Activated naive CD4-positive, alpha-beta T cell treated with anti-CD3 and anti-CD28 coated beads, Interleukin-2, amount 50 U/mL, for 24 hours (primary cell): ENCODE measurements at regions not wholly inside any gene's neighbourhood (a gene's known extent, or its start where the extent isn't known, plus 50 kb on each side); places are given as distances from the start of the nearest gene placed in this dataset.

Experiments used
- H3K27ac Mint-ChIP-seq: one replicate; pipeline ENCODE4 v1.8.0; 2021; ENCODE audit warnings: mild to moderate bottlenecking, mixed read lengths
- H3K27me3 Mint-ChIP-seq: one replicate; pipeline ENCODE4 v1.8.0; 2021; ENCODE audit warnings: mixed read lengths
- H3K36me3 Mint-ChIP-seq: one replicate; pipeline ENCODE4 v1.8.0; 2021; ENCODE audit warnings: mixed read lengths
- H3K4me1 Mint-ChIP-seq: one replicate; pipeline ENCODE4 v1.8.0; 2021; ENCODE audit warnings: mixed read lengths
- H3K4me3 Mint-ChIP-seq: one replicate; pipeline ENCODE4 v1.8.0; 2021; ENCODE audit warnings: mild to moderate bottlenecking, mixed read lengths
- H3K9me3 Mint-ChIP-seq: one replicate; pipeline ENCODE4 v1.8.0; 2021; ENCODE audit warnings: mixed read lengths

DNA sequence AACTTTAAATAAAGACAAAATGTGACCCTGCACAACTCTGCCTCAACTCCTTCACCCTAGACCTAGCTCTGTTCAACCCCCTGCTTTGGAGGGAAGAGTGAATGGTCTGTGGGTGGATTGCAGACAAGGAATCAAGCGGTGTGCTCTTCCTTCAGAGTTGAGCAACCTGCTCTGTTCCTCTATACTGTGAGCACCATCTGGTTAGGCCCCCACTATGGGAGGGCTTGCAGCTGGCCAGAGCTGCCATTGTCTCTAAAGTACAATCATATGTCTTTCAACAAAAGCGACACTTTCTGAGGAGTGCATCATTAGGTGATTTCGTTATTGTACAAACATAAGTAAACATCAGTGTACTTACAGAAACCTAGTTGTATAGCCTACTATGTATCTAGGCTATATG, 406.1 kb upstream of the MARCKS start:
- H3K4me3 Mint-ChIP-seq: no peak overlapping the region
- no peaks in the 10 kb centered on the region for H3K27me3 Mint-ChIP-seq
- H3K9me3 Mint-ChIP-seq: no peaks in the 10 kb centered on the region
- H3K27ac Mint-ChIP-seq: no peak overlapping the region
- H3K4me1 Mint-ChIP-seq: no peaks in the 10 kb centered on the region
- no peaks in the 10 kb centered on the region for H3K36me3 Mint-ChIP-seq

DNA sequence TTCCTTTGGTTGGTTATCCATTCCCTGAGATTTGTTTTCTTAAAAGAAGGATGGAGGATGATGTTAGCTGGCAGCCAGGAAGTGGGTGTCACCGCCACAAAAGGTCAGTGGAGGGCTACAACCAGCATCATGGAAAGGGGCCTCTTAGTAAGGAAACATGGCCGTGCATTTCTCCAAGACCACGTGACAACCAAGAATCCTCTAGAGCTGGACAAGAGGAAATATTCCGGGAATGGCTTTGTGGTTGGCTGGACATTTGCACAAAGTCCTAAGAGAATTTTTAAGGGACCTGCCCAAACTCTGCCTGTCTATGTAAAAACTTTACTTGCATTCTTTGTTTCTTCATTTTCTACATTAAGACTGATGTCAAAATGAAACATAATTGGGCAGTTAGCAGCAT, 399.9 kb upstream of the MARCKS start:
- Mint-ChIP-seq H3K27ac (no peak overlapping the region), H3K36me3 (no peaks in the 10 kb centered on the region), H3K4me3 (no peak overlapping the region), H3K9me3 (no peaks in the 10 kb centered on the region), H3K4me1 (no peaks in the 10 kb centered on the region), H3K27me3 (no peaks in the 10 kb centered on the region)

DNA sequence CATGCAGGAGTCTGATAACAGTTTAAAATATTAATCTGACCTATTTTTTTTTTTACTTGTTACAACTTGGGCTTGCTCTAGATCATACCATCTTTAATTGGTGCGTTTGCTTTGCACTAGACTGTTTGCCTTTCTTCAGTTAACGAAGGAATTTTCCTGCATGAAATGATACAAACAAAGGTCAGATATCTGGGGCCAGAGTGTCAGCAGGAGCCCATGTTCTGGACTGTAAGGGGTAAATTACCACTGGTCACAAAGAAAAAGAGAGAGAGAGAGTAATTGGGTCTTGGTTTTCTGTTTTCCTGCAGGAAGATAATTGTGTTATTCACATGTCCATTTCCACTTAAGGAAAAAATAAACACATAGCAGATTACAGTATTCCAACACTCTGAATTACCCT, 399.4 kb upstream of the MARCKS start:
- Mint-ChIP-seq H3K27me3 (no peaks in the 10 kb centered on the region), H3K27ac (no peak overlapping the region), H3K36me3 (no peaks in the 10 kb centered on the region), H3K9me3 (no peaks in the 10 kb centered on the region), H3K4me1 (no peaks in the 10 kb centered on the region), H3K4me3 (no peak overlapping the region)

DNA sequence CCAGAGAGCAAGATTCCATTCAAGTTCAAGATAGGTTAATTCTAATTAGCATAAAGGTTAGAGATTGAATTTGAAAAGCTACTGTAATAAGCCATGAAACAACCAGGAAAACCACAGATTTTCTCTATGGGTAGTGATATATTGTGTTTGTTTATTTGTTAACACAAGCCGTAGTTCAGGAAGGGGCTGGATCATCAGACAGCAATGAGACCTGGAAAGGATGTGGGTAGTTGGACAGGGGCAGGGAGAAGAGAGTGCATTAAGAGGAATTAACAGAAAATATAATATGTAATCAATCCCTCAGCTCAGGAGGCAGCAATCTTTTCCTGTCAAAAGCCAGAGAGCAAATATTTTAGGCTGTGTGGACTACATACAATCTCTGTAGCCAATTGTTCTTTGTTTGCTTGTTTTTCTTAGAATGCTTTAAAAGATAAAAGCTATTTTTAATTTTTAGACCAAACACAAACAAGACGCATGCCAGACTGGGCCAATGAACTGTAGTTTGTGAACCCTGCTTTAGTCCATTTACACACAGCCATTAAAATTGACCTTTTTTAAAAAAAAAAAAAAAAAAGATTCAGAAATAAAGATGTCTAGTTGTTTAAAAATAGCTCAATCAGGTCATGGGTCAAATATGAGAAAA, 398.7 kb upstream of the MARCKS start:
- H3K4me1 Mint-ChIP-seq: no peaks in the 10 kb centered on the region
- H3K27ac Mint-ChIP-seq: no peak overlapping the region
- H3K4me3 Mint-ChIP-seq: no peak overlapping the region
- H3K27me3 Mint-ChIP-seq: no peaks in the 10 kb centered on the region
- H3K9me3 Mint-ChIP-seq: no peaks in the 10 kb centered on the region
- no peaks in the 10 kb centered on the region for H3K36me3 Mint-ChIP-seq

DNA sequence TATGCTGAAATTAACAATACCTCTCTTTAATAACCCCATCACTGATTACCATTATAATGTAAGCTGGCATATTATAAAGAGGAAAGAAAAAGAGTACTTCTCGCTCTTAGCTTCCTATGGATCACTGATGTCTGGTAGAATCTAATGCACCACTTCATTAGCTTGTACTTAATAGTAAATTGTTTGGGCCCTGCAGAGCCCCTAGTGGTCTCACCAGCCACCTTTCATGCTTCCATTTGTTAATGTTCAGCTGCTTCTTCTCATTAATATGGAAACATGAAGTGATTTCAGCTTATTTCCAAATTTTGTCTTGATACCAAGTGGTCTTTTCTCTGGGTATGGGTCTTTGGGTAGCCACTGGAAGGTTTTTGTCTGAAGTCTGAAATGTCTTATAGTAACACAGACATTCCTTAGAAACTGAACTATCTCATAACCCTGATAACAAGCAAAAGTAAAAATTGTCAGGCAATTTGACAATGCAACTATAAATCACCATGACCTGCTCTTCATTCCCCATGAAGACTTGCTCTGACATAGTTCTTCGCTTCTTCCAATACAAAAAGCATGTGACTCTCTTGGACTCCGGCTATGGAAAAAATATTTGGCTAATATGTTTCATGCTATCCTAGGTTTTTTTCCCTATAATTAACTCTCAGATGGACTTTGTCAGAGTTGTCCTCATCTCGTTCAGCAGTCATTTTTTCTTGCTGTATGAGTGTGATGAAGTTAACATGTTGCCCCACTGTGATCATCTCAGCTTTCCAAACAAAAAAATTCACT, 395.8 kb upstream of the MARCKS start:
- no peaks in the 10 kb centered on the region for H3K36me3 Mint-ChIP-seq
- H3K4me3 Mint-ChIP-seq: no peak overlapping the region
- H3K27me3 Mint-ChIP-seq: no peaks in the 10 kb centered on the region
- no peak overlapping the region for H3K27ac Mint-ChIP-seq
- no peaks in the 10 kb centered on the region for H3K4me1 Mint-ChIP-seq
- no peaks in the 10 kb centered on the region for H3K9me3 Mint-ChIP-seq

DNA sequence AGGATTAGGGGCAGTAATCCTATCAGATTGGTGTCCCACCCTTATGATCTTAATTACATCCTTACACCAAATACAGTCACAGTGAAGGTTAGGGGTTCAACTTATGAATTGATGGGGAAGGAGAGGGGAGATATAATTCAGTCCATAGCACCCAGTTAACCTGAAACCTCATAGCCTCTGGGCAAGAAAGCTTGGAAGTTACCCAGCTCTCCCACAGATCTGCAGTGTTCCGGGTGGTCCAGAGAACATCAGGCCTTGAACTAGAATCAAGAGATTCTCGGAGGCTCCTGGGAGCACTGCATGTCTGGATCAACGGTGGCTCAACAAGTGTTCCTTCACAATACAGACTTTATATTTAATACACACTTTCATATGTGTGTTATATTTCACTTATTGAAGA, 392.6 kb upstream of the MARCKS start:
- Mint-ChIP-seq H3K36me3 (no peaks in the 10 kb centered on the region), H3K27ac (no peak overlapping the region), H3K4me3 (no peak overlapping the region), H3K4me1 (no peaks in the 10 kb centered on the region), H3K27me3 (no peaks in the 10 kb centered on the region), H3K9me3 (no peaks in the 10 kb centered on the region)

DNA sequence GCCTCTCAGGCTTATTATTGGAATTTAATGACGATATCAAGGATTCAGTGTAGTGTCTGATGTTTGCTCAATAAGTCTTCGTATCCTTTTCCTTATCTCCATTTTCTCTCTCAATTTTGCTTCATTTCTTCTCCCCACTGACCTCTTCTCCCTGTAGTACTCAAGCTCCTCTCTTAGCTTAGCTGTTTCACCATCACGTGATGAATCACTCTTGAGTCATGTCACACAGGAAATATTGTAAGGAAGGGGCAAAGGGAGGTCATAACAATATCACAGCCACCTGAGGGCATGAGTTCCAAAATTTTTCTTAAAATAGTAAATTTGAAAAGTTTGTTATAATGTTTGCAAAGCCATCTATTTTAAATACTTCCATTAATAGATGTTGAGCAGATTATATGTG, 392.2 kb upstream of the MARCKS start:
- H3K9me3 Mint-ChIP-seq: no peaks in the 10 kb centered on the region
- H3K27ac Mint-ChIP-seq: no peak overlapping the region

DNA sequence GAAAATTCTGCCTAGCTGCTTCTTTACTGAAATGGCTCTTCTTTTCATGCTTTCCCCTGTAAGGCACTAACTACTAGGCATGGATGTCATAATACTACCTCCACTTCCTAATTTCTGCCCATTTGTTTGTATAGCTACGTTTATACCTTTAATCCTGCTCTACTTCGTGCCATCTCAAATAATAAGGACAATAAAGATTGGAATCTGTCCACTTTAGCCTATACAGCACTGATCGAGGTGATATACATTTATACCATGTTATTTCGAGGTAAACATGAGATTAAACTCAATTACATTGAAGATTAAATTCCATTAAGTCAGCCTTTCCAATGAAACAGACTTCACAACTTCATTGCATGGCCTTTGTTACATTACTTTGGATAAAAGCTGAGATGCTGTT, 390.6 kb upstream of the MARCKS start:
- H3K27me3 Mint-ChIP-seq: no peaks in the 10 kb centered on the region
- no peaks in the 10 kb centered on the region for H3K9me3 Mint-ChIP-seq
- H3K36me3 Mint-ChIP-seq: no peaks in the 10 kb centered on the region
- no peaks in the 10 kb centered on the region for H3K4me1 Mint-ChIP-seq
- H3K27ac Mint-ChIP-seq: no peak overlapping the region
- no peak overlapping the region for H3K4me3 Mint-ChIP-seq

More for the DNA sequence above, 392.2 kb upstream of the MARCKS start:
- Mint-ChIP-seq H3K36me3 (no peaks in the 10 kb centered on the region), H3K4me1 (no peaks in the 10 kb centered on the region), H3K4me3 (no peak overlapping the region), H3K27me3 (no peaks in the 10 kb centered on the region)

DNA sequence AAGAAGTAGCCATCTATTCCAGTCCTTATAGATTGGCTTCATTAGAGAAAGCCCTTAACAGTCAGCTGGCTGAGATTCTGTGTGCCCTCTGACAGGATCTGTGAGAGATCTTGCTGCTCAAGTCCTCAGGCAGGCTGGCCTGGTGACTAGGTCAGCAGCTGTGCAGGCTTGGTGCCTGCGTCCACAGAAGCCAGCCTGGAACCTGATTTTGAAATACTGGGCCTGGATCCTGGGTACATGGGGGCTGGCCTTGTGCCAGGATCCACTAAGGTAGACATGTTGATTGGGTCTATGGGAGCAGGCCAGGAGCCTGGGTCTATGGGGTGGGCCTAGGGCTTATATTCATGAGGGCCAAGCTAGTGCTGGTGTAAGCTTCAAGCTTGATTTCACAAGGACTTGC, 381.8 kb upstream of the MARCKS start:
- Mint-ChIP-seq H3K4me1 (no peaks in the 10 kb centered on the region), H3K27ac (no peak overlapping the region), H3K4me3 (no peak overlapping the region), H3K36me3 (no peaks in the 10 kb centered on the region), H3K27me3 (peaks cover 2% of the 10 kb centered on the region), H3K9me3 (peaks cover 13% of the 10 kb centered on the region)

DNA sequence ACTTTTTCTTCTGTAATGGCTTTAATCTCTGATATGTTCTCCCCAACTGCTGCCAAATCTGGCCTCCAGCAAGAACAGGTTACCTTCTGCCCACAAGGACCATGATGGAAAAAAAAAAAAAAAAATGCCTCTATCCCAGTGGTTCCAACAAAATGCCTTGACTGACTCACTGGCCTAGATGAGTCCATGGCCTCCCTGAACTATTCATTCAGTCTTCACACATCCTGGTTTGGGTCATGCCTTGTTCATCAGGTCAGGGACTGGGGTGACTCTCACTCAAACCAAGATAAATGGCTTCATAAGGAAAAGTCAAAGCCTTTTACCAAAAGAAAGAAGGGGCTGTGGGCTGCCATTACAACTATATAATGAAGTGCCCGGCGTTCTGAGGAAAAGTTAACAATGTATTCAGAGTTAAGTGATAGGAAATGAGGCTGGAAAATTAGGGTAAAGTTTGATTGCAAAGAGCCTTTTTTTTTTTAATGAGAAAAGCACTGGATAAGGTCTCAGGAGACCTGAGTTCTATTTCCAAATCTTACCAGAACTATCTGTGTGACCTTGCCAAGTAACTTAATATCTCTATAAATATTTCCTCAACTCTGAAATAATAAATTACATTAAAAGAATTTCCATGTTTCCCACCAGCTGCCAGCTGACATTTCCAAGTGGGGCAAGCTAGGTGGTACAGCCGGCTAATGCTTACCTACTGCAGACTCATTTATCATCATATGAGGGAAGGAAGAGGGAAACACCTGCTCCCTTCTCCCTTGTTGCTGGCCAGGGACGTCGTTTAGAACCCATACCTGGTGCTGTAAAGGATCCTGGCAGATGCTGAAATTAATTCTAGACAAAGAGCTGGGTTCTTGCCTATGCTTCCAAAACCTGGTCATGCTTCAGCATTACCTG, 380.0 kb upstream of the MARCKS start:
- H3K9me3 Mint-ChIP-seq: peaks cover 13% of the 10 kb centered on the region
- H3K27me3 Mint-ChIP-seq: peaks cover 2% of the 10 kb centered on the region
- H3K27ac Mint-ChIP-seq: no peak overlapping the region
- no peaks in the 10 kb centered on the region for H3K36me3 Mint-ChIP-seq
- no peak overlapping the region for H3K4me3 Mint-ChIP-seq
- H3K4me1 Mint-ChIP-seq: no peaks in the 10 kb centered on the region

DNA sequence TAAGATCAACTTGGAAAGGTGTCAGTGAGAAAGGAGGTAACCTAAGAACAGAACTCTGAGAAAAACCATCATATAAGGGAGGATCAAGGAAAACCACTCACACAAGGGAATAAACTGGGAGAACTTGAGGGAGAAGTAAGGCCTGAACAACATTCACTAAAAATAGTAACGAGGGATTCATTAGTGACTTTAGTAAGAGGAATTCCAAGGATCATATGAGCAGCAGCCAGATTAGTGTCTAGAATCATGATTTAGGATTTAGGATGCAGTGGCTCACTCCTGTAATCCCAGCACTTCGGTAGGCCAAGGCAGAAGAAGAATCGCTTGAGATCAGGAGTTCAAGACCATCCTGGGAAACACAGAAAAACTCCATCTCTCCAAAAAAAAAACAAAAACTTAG, 376.5 kb upstream of the MARCKS start:
- no peaks in the 10 kb centered on the region for H3K4me1 Mint-ChIP-seq
- no peaks in the 10 kb centered on the region for H3K27me3 Mint-ChIP-seq
- no peaks in the 10 kb centered on the region for H3K36me3 Mint-ChIP-seq
- H3K27ac Mint-ChIP-seq: no peak overlapping the region
- H3K4me3 Mint-ChIP-seq: no peak overlapping the region
- no peaks in the 10 kb centered on the region for H3K9me3 Mint-ChIP-seq

DNA sequence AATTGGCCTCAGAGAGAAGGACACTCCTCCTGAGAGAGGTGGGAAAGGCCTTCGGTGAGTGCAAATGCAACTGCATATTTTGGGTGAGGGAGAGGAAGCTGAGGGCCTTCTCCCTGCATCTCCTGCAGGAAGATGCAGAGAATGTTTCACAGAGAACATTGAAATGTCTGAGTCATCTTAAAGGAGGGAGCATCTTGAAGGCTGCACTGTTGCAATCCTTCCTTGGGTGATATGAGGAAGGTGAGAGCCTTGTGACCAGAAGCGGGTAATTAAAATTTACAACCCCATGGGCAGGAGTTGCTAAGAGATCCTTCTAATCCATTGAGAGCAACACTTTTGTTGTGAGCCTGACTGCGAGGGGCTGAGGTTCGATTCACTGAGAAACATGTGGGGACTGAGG, 375.7 kb upstream of the MARCKS start:
- Mint-ChIP-seq H3K36me3 (no peaks in the 10 kb centered on the region), H3K4me3 (no peak overlapping the region), H3K9me3 (no peaks in the 10 kb centered on the region)

DNA sequence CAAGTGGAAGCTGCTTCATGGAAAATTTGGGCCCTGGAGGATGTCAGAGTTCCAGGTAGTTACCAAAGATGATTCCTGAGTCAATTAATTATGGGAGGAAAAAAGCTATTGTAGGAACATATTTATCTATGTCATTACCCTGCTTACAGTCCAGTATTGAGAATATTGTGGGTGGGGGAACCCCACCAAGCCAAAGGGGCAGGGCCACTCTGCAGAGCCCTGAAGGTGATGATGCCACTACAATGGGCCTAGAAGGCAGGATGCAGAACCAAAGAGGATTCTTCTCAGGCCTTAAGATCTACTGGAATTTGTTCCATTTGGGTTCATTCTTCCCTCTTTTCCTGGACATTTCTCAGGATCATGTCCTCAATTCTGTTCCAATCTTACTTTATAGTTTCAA, 375.2 kb upstream of the MARCKS start:
- no peaks in the 10 kb centered on the region for H3K27me3 Mint-ChIP-seq
- H3K27ac Mint-ChIP-seq: no peak overlapping the region
- no peak overlapping the region for H3K4me3 Mint-ChIP-seq
- no peaks in the 10 kb centered on the region for H3K36me3 Mint-ChIP-seq
- H3K4me1 Mint-ChIP-seq: no peaks in the 10 kb centered on the region
- H3K9me3 Mint-ChIP-seq: no peaks in the 10 kb centered on the region

More for the DNA sequence above, 375.7 kb upstream of the MARCKS start:
- Mint-ChIP-seq H3K27ac (no peak overlapping the region), H3K27me3 (no peaks in the 10 kb centered on the region), H3K4me1 (no peaks in the 10 kb centered on the region)

DNA sequence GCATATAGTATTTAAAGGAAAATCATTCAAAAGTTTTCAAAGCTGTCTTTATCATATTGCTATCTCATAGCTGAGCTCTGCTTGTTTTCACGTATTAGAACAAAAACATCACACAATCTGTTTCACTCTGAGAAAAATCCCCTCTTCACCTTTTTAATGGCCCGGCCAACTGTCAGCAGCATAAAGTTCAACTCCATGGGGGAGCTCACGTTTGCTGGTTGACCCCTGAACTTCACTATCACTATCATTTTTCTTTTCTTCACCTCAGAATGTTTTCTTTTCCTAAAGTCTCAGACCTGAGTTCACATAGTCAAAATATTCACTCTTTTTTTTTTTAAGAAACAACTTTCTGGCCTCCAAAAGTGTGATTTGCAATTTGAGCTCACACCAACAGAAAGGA, 374.4 kb upstream of the MARCKS start:
- Mint-ChIP-seq H3K4me3 (no peak overlapping the region), H3K9me3 (no peaks in the 10 kb centered on the region), H3K27ac (no peak overlapping the region), H3K4me1 (no peaks in the 10 kb centered on the region), H3K36me3 (no peaks in the 10 kb centered on the region), H3K27me3 (no peaks in the 10 kb centered on the region)

DNA sequence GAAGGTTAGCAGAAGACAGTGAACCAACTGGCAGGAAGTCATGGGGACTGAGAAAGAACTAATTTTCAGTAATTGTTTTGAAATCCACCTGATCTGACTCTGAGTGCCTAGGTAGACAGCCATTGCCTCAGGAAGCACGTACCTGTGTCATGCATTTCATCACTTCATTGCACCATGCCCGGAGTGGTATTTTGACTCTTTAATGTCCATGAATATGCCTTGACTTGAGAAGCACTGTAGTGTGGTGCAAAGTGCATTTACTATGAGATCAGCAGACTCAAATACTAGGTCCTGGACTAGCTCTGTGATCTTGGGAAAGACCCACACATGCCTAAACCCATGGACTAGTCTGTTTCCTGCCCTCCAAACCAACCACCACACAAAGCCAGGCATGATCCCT, 370.9 kb upstream of the MARCKS start:
- Mint-ChIP-seq H3K27me3 (no peaks in the 10 kb centered on the region), H3K9me3 (no peaks in the 10 kb centered on the region), H3K36me3 (no peaks in the 10 kb centered on the region), H3K4me1 (no peaks in the 10 kb centered on the region), H3K4me3 (no peak overlapping the region), H3K27ac (no peak overlapping the region)

DNA sequence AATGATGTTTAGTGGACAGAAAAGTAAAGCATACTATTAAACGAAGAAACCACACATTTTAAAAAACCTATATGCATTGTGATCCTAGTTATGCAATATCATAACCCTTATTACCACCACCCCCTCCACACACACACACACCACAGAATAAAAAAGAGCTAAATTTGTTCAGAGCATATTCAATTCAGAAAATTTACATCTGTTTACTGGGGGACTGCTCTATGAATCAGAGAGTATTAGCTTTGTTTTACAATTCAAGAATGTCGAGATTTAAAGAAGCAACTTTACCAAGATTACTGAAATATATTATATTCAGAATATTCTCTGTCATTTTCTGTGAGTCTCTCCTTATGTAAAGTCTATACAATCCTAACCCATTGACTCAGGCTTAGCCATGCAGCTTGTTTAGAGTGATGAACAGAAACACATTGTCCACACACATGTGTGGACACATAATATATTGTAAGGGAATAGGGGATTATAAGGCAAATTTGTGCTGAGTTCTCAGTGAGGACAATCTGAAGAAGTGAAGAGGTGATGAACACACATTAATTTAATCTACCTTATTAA, 369.6 kb upstream of the MARCKS start:
- H3K27ac Mint-ChIP-seq: no peak overlapping the region
- no peaks in the 10 kb centered on the region for H3K27me3 Mint-ChIP-seq
- no peaks in the 10 kb centered on the region for H3K36me3 Mint-ChIP-seq
- no peaks in the 10 kb centered on the region for H3K4me1 Mint-ChIP-seq
- H3K4me3 Mint-ChIP-seq: no peak overlapping the region
- H3K9me3 Mint-ChIP-seq: no peaks in the 10 kb centered on the region
